ENCODE measurements at regions not wholly inside any gene's neighbourhood (a gene's known extent, or its start where the extent isn't known, plus 50 kb on each side); places are given as distances from the start of the nearest gene placed in this dataset.

DNA sequence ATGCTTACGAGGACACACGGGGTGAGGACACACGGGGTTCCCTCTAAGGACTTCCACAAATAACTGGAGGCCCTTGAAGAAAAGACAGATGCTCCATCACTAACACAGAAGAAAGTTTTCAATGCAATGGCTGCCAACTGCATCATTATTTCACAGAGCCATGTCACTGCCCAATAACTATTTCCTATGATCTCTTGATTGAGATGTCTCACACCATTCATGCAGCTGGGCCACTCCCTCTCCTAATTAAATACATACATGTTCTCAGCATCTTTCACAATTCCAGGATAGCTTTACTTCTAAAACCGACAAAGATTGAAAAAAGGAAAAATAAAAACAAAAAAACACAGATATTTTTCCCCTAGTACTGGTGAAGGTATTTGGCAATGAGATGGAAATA is 650.8 kb downstream of the SEMA5A start:
- no peak for DNase-seq (ENCODE audit: low read depth in 1 of 2, low spot score in 2 of 2)
- no peak for FAIRE-seq
- Histone ChIP-seq H3K27me3 (replicated peaks in 1 of 4; ENCODE audit: control insufficient read depth in 3 of 4, extremely low read depth in 1 of 4, insufficient read depth in 3 of 4, low read length in 3 of 4) (no peaks in the 10 kb centered on the region), H4K5ac (ENCODE audit: insufficient read length, low read depth, low read length) (no peak overlapping the region), H4K8ac (ENCODE audit: extremely low read depth, insufficient read depth, low read length) (no peak overlapping the region), H3K79me2 (ENCODE audit: control insufficient read depth in 1 of 2, insufficient read depth in 2 of 2, low read length in 2 of 2) (no peaks in the 10 kb centered on the region), H3K9me3 (ENCODE audit: insufficient read depth in 2 of 2, low read depth in 1 of 2, low read length in 1 of 2) (no peaks in the 10 kb centered on the region), H2BK15ac (ENCODE audit: low read length) (no peak overlapping the region), H2AFZ (ENCODE audit: low read length) (no peak overlapping the region), H2BK20ac (ENCODE audit: low read length) (no peak overlapping the region), H3K79me1 (ENCODE audit: low read depth, low read length) (no peaks in the 10 kb centered on the region), H3K23me2 (ENCODE audit: low read depth, low read length) (no peaks in the 10 kb centered on the region), H3K4me1 (replicated peaks in 1 of 4; ENCODE audit: control insufficient read depth in 3 of 4, insufficient read depth in 4 of 4, low read length in 3 of 4) (no peaks in the 10 kb centered on the region), H2BK120ac (replicated peaks; ENCODE audit: low read depth, low read length) (no peak overlapping the region), H3K18ac (ENCODE audit: extremely low read depth, low read length) (no peak overlapping the region), H3K4me3 (ENCODE audit: extremely low read depth in 1 of 4, insufficient read depth in 2 of 4, low read depth in 3 of 4, low read length in 4 of 4) (no peak overlapping the region), H3K27ac (ENCODE audit: low read depth, low read length) (no peak overlapping the region), H3K4me2 (ENCODE audit: insufficient read depth in 1 of 2, low read depth in 2 of 2, low read length in 2 of 2) (no peak overlapping the region), H3K56ac (replicated peaks; ENCODE audit: insufficient read length, low read depth, low read length) (no peak overlapping the region), H3K4ac (replicated peaks; ENCODE audit: insufficient read length, low read depth, low read length) (no peak overlapping the region), H3K23ac (ENCODE audit: insufficient read length) (no peak overlapping the region), H2AK5ac (ENCODE audit: low read depth, low read length) (no peak overlapping the region), H2BK5ac (ENCODE audit: low read depth, low read length) (no peak overlapping the region), H3K36me3 (ENCODE audit: control insufficient read depth in 2 of 4, insufficient read depth in 4 of 4, low read length in 3 of 4) (no peaks in the 10 kb centered on the region), H3K9ac (replicated peaks in 1 of 4; ENCODE audit: extremely low read depth in 1 of 4, low read depth in 3 of 4, low read length in 3 of 4) (no peak overlapping the region), H4K20me1 (replicated peaks in 1 of 2; ENCODE audit: control insufficient read depth in 1 of 2, insufficient read depth in 2 of 2, low read length in 2 of 2) (no peaks in the 10 kb centered on the region), H2BK12ac (ENCODE audit: low read depth, low read length) (no peak overlapping the region), H4K91ac (replicated peaks; ENCODE audit: insufficient read length, low read length) (no peak overlapping the region), H3K14ac (ENCODE audit: insufficient read length) (no peak overlapping the region)
- ChIA-PET CTCF (ENCODE audit: partially characterized antibody) (interaction anchor here (1.4 kb wide), 1 partner anchor 13 kb away, joined by 7 read pairs; no protein-coding TSS in a partner anchor), POLR2A (ENCODE audit: partially characterized antibody) (no interaction called here)
- WGBS, 2 experiments (ENCODE audit: extremely low coverage in 1 of 2, insufficient coverage in 1 of 2, insufficient read length in 1 of 2, insufficient replicate concordance in 2 of 2, low coverage in 1 of 2, low lambda C conversion rate in 2 of 2, missing lambda C conversion rate in 1 of 2), result 86% methylated on average over 4 of the region's 4 CpGs; no CpG with 5 or more reads in 1 of the 2 experiments
- TF ChIP-seq ASH2L (IDR thresholded peaks at IDR 0.05; ENCODE audit: low read length) (no peak), JUN (IDR thresholded peaks at IDR 0.05; ENCODE audit: low read depth, low read length) (no peak), CTBP2 (IDR thresholded peaks at IDR 0.05; ENCODE audit: borderline replicate concordance, insufficient read depth, insufficient read length, low read length) (no peak), TEAD4 (IDR thresholded peaks at IDR 0.05; ENCODE audit: low read depth, low read length) (no peak)

All from H1 (cell line).